Endothelial cell of umbilical vein (primary cell): ENCODE measurements at regions not wholly inside any gene's neighbourhood (a gene's known extent, or its start where the extent isn't known, plus 50 kb on each side); places are given as distances from the start of the nearest gene placed in this dataset.

Source experiments
- BruUV-seq: library from RNA; stranded (reverse); fragments of 400-500 nt; replicated peaks from 2 replicates; lab custom pipeline; 2021; lab: Mats Ljungman, UMichigan
- CTCF ChIA-PET: fragments of 300-600, 350-600 bp; sonication (Branson Sonifier 250); formaldehyde crosslinking; loops from one replicate; lab custom pipeline; 2021; ENCODE audit warnings: antibody characterized with exemption, inconsistent platforms; lab: Charles Lee
- POLR2A ChIA-PET: fragments of 300-600, 350-600 bp; sonication (Branson Sonifier 250); formaldehyde crosslinking; loops from one replicate; lab custom pipeline; 2021; ENCODE audit warnings: antibody characterized with exemption, inconsistent platforms; lab: Charles Lee
- DNase-seq: peaks from one replicate; pipeline ENCODE4 v3.0.0-alpha.2; 2011; ENCODE audit warnings: low read depth, low spot score
- FAIRE-seq: peaks from 2 replicates; lab custom pipeline; 2011; peaks lifted over from hg19 to GRCh38; lab: Jason Lieb, UNC
- H2AFZ ChIP-seq: 2 replicates; pipeline ENCODE4 v1.6.0; 2012; ENCODE audit warnings: low read depth, low read length, control low read depth, inconsistent platforms
- H3K27ac ChIP-seq: 2 replicates; pipeline ENCODE4 v1.5.1; 2011; ENCODE audit warnings: low read depth, mild to moderate bottlenecking, control low read depth, low read length, moderate library complexity; ENCODE audit not compliant: insufficient read depth
- H3K27me3 ChIP-seq, 2 experiments: 2 replicates each; pipeline versions ENCODE4 v1.6.0 to v1.6.1; 2011; ENCODE audit warnings: low read length in 2 of 2, mixed read lengths in 1 of 2; ENCODE audit not compliant: control insufficient read depth in 2 of 2, insufficient read depth in 2 of 2
- H3K36me3 ChIP-seq, 2 experiments: 2 replicates in 1 of 2; 3 replicates in 1 of 2; pipeline ENCODE4 v1.5.1; 2011; ENCODE audit warnings: low read length in 2 of 2, mild to moderate bottlenecking in 1 of 2, moderate library complexity in 1 of 2; ENCODE audit not compliant: control insufficient read depth in 2 of 2, insufficient read depth in 2 of 2; ENCODE audit errors: extremely low read depth in 1 of 2
- H3K4me1 ChIP-seq: 3 replicates; pipeline ENCODE4 v1.5.1; 2011; ENCODE audit warnings: mild to moderate bottlenecking, low read length; ENCODE audit not compliant: control insufficient read depth, insufficient read depth; ENCODE audit errors: extremely low read depth
- H3K4me2 ChIP-seq: 2 replicates; pipeline ENCODE4 v1.6.1; 2011; ENCODE audit warnings: low read length, control low read depth, mixed read lengths; ENCODE audit not compliant: insufficient read depth
- H3K4me3 ChIP-seq, 3 experiments: fragments of 200-600 bp in 1 of 3; sonication (generic), shearing (Covaris generic) in 1 of 3; replicated peaks in 1 of 3; 2 replicates each; pipeline ENCODE4 v1.5.1; 2011 to 2016; ENCODE audit warnings: control low read depth in 3 of 3, low read length in 3 of 3, mild to moderate bottlenecking in 2 of 3, inconsistent platforms in 1 of 3, low read depth in 1 of 3, moderate library complexity in 1 of 3; ENCODE audit not compliant: insufficient read depth in 1 of 3
- H3K79me2 ChIP-seq: 2 replicates; pipeline ENCODE4 v1.6.0; 2012; ENCODE audit warnings: low read length, inconsistent platforms; ENCODE audit not compliant: control insufficient read depth, insufficient read depth
- H3K9ac ChIP-seq: replicated peaks from 2 replicates; pipeline ENCODE3; 2011; ENCODE audit warnings: low read length, control low read depth; ENCODE audit not compliant: insufficient read depth; ENCODE audit errors: extremely low read depth
- H3K9me1 ChIP-seq: replicated peaks from 3 replicates; pipeline ENCODE4 v1.6.0; 2011; ENCODE audit warnings: mild to moderate bottlenecking, low read length; ENCODE audit not compliant: control insufficient read depth, insufficient read depth; ENCODE audit errors: extremely low read depth
- H3K9me3 ChIP-seq: replicated peaks from 2 replicates; pipeline ENCODE4 v1.5.1; 2012; ENCODE audit warnings: low read length, inconsistent platforms; ENCODE audit not compliant: control insufficient read depth, insufficient read depth
- H4K20me1 ChIP-seq: replicated peaks from 2 replicates; pipeline ENCODE3; 2011; ENCODE audit warnings: mild to moderate bottlenecking, low read length; ENCODE audit not compliant: control insufficient read depth, insufficient read depth; ENCODE audit errors: extremely low read depth
- EZH2 ChIP-seq: IDR thresholded peaks from 2 replicates; pipeline ENCODE4 v1.6.1; 2012; ENCODE audit warnings: borderline replicate concordance, low read depth, mild to moderate bottlenecking, moderate library complexity, low read length, inconsistent platforms; ENCODE audit not compliant: severe bottlenecking
- FOS ChIP-seq: IDR thresholded peaks from 2 replicates; pipeline ENCODE4 v1.6.1; 2011; ENCODE audit warnings: mild to moderate bottlenecking, low read length, moderate library complexity, borderline replicate concordance; ENCODE audit not compliant: insufficient read depth
- JUN ChIP-seq: IDR thresholded peaks from 2 replicates; pipeline ENCODE4 v1.6.1; 2011; ENCODE audit warnings: borderline replicate concordance, low read depth; ENCODE audit not compliant: insufficient read length, insufficient read depth
- MYC ChIP-seq: IDR thresholded peaks from one replicate; pipeline ENCODE4 v1.6.1; 2011; ENCODE audit warnings: mild to moderate bottlenecking, low read depth, low read length
- POLR2AphosphoS5 ChIP-seq: IDR thresholded peaks from 2 replicates; pipeline ENCODE4 v1.6.1; 2012; ENCODE audit warnings: low read depth, mild to moderate bottlenecking, control low read depth, low read length, moderate library complexity; ENCODE audit not compliant: insufficient read depth
- dilution Hi-C: fragments of 300-500 bp; cut with MboI; formaldehyde crosslinking; loops from one replicate; pipeline ENCODE4 v1.15.0; 2019; ENCODE audit warnings: low sequenced_read_pairs; ENCODE audit not compliant: extremely low pct_ligation_motif_present
- intact Hi-C: fragments of 100-400 bp; cut with micrococcal nuclease; formaldehyde crosslinking; loops from one replicate; pipeline ENCODE4 v1.10.0; 2022

DNA sequence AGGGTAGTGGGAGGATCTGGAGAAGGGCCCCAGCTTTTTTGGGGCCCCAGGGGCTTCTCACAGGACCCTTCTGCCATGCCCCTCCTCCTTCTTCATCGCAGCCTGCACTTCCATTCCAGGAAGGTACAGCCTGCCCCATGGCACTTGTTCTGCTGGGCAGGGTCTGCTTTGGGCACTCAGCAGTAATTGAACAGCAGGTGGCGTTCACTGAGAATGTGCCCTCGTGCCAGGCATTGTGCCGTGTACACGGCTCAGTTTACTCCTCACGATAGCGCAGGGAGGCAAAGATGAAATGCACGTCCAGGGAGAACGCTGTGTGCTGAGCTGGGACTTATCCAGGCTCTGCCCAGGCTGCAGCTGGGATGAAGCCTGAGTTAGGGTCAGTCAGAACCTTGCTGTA lies 54.8 kb upstream of the ASB18 start:
- intact Hi-C loops: no loop called here
- CTCF ChIA-PET: no interaction called here

DNA sequence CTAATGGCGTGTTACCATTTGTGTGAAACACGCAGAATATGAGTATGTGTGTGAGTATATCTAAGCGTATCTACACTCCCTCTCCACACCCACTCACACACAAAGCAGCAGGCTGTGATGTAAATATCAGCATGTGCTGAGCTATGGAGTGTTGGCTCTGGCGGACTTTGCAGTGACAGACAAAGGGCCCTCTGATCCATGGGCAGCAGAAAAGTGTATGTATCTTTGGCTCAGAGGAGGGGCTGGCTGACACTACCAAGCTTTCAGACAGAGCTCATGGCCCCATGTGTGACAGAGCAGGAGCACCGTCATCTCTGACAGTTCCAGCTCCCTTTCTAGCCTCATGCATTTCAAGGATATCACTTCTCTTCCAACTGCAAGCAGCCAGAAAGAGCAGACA lies 57.2 kb upstream of the ASB18 start:
- Histone ChIP-seq H3K79me2 (no peaks in the 10 kb centered on the region), H3K27me3 (no peaks in the 10 kb centered on the region), H3K9me1 (no peaks in the 10 kb centered on the region), H3K4me3 (no peak overlapping the region), H4K20me1 (no peaks in the 10 kb centered on the region), H3K36me3 (no peaks in the 10 kb centered on the region), H3K27ac (no peak overlapping the region), H3K9me3 (no peaks in the 10 kb centered on the region), H3K9ac (no peak overlapping the region), H2AFZ (no peak overlapping the region), H3K4me2 (no peak overlapping the region), H3K4me1 (no peaks in the 10 kb centered on the region)
- CTCF ChIA-PET: interaction anchor here (3.7 kb wide), 1 partner anchor 12 kb away, joined by 11 read pairs; no protein-coding TSS in a partner anchor
- POLR2A ChIA-PET: no interaction called here
- BruUV-seq: no TSS peak
- DNase-seq (no peak), FAIRE-seq (no peak)
- dilution Hi-C loops: no loop called here
- intact Hi-C loops: no loop called here
- no peak for TF ChIP-seq FOS
- TF ChIP-seq POLR2AphosphoS5: no peak

More for the DNA sequence above, 54.8 kb upstream of the ASB18 start:
- Histone ChIP-seq H3K79me2 (no peaks in the 10 kb centered on the region), H3K36me3 (no peaks in the 10 kb centered on the region), H3K9me3 (no peaks in the 10 kb centered on the region), H3K27me3 (no peaks in the 10 kb centered on the region), H3K4me2 (no peak overlapping the region), H4K20me1 (no peaks in the 10 kb centered on the region), H3K9ac (no peak overlapping the region), H3K4me1 (no peaks in the 10 kb centered on the region), H2AFZ (no peak overlapping the region), H3K27ac (no peak overlapping the region), H3K9me1 (no peaks in the 10 kb centered on the region), H3K4me3 (no peak overlapping the region)
- dilution Hi-C loops: no loop called here
- no TSS peak for BruUV-seq
- no peak for DNase-seq
- POLR2A ChIA-PET: no interaction called here
- TF ChIP-seq EZH2: no peak
- TF ChIP-seq FOS: no peak
- no peak for TF ChIP-seq MYC
- no peak for TF ChIP-seq JUN
- FAIRE-seq: no peak
